ENCODE measurements at regions not wholly inside any gene's neighbourhood (a gene's known extent, or its start where the extent isn't known, plus 50 kb on each side); places are given as distances from the start of the nearest gene placed in this dataset.

DNA sequence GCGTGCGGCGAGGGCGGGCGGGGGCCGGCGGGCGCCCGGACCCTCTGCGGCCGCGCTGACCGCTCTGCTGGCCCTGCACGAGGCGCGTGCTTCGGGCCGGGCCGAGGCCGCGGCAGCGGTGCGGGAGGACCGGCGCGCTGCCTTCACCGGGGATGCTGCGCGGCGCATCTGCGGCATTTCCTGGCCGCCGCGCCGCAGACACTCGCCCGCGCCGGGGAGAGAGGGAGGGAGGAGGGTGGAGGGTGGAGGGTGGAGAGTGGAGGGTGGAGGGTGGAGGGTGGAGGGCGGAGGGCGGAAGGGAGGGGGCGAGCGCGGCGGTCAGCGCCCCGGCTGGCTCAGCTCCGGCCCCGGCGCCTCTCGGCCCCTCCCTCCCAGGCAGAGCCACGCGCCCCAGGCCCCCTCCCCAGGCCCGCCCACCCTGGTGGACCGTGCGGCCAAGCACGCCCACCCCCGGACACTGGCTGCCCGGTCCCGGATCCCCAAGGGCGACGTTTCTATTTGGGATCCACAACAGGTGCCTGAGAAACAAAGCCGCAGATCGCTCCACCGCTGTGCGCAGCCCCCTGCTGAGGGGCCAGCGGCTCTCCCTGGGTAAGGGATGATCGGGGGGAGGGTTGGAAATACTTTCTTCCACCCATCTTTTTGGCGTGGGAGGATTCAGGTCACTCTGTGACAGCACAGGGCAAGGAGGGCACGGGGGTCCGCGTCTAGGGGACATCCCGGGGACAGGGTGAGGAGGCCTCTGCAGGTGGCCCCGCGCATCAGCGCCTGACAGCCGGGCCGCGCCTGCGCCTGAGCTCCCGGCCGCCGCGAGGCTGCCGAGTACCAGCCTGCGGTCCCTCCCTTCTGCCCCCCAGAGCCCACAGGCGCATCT, 111.2 kb upstream of the BEND6 start:
- Histone ChIP-seq H3K36me3 (replicated peaks in 1 of 2; ENCODE audit: control insufficient read depth in 1 of 2, insufficient read depth in 2 of 2, low read length in 2 of 2) (no peaks in the 10 kb centered on the region), H3K9ac (ENCODE audit: insufficient read depth, low read length, poor library complexity, severe bottlenecking) (peak overlapping the region; percentile 58), H3K4me1 (ENCODE audit: control insufficient read depth in 1 of 2, insufficient read depth in 2 of 2, low read length in 2 of 2) (peaks cover 18 to 29% of the 10 kb centered on the region in 2 donors), H3K27me3 (ENCODE audit: control insufficient read depth in 2 of 2, insufficient read depth in 2 of 2, low read length in 2 of 2) (no peaks in the 10 kb centered on the region), H3K9me3 (replicated peaks in 1 of 2; ENCODE audit: control insufficient read depth in 1 of 2, insufficient read depth in 1 of 2, low read length in 2 of 2) (no peaks in the 10 kb centered on the region), H3K4me2 (replicated peaks; ENCODE audit: extremely low read depth, low read length, poor library complexity, severe bottlenecking) (peak overlapping the region; percentile 94), H3K27ac (ENCODE audit: low read depth in 1 of 2, low read length in 2 of 2) (peak overlapping the region in 1 of 2 donors; percentile 28), H3K4me3 (replicated peaks in 1 of 3; ENCODE audit: low read depth in 2 of 3, low read length in 3 of 3) (peak overlapping the region; percentile 42 to 79 (median 51)), H4K20me1 (ENCODE audit: insufficient read depth, low read length) (no peaks in the 10 kb centered on the region), H2AFZ (ENCODE audit: insufficient read depth, low read depth, low read length, poor library complexity, severe bottlenecking) (peak overlapping the region; percentile 85), H3K79me2 (ENCODE audit: insufficient read depth, low read length) (no peaks in the 10 kb centered on the region)
- H3K36me3 Mint-ChIP-seq = no peaks in the 10 kb centered on the region
- peak; percentile 43 to 62 (median 49) for DNase-seq
- no peaks in the 10 kb centered on the region for H3K9me3 Mint-ChIP-seq
- WGBS (ENCODE audit: insufficient coverage) = 0% methylated on average over 52 of the region's 87 CpGs
- peak overlapping the region in 2 of 7 donors; percentile 43 to 63 for H3K27ac Mint-ChIP-seq
- H3K4me1 Mint-ChIP-seq = peaks cover 34% of the 10 kb centered on the region
- TF ChIP-seq, protein P1, sequence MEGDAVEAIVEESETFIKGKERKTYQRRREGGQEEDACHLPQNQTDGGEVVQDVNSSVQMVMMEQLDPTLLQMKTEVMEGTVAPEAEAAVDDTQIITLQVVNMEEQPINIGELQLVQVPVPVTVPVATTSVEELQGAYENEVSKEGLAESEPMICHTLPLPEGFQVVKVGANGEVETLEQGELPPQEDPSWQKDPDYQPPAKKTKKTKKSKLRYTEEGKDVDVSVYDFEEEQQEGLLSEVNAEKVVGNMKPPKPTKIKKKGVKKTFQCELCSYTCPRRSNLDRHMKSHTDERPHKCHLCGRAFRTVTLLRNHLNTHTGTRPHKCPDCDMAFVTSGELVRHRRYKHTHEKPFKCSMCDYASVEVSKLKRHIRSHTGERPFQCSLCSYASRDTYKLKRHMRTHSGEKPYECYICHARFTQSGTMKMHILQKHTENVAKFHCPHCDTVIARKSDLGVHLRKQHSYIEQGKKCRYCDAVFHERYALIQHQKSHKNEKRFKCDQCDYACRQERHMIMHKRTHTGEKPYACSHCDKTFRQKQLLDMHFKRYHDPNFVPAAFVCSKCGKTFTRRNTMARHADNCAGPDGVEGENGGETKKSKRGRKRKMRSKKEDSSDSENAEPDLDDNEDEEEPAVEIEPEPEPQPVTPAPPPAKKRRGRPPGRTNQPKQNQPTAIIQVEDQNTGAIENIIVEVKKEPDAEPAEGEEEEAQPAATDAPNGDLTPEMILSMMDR (IDR thresholded peaks at IDR 0.05) = peak; percentile 43
- peak overlapping the region; percentile 88 to 91 for H3K4me3 Mint-ChIP-seq
- H3K27me3 Mint-ChIP-seq (ENCODE audit: low read depth in 3 of 3) = peaks cover 8 to 12% (median 10%) of the 10 kb centered on the region in 3 donors
- intact Hi-C loops (cut with micrococcal nuclease) = no loop called here

GRCh38 chr6:56842686-56843475, 112.0 kb upstream of the BEND6 start:
- H3K27ac ChIP-seq (ENCODE audit: low read depth in 1 of 2, low read length in 2 of 2) = peak overlapping the region in 1 of 2 donors; percentile 28
- H3K4me2 ChIP-seq (replicated peaks; ENCODE audit: extremely low read depth, low read length, poor library complexity, severe bottlenecking) = peak overlapping the region; percentile 94
- under 1% methylated on average over 37 of the region's 47 CpGs for WGBS (ENCODE audit: insufficient coverage)
- peak; percentile 39 to 63 (median 47) for DNase-seq
- H4K20me1 ChIP-seq (ENCODE audit: insufficient read depth, low read length) = no peaks in the 10 kb centered on the region
- peak overlapping the region; percentile 58 for H3K9ac ChIP-seq (ENCODE audit: insufficient read depth, low read length, poor library complexity, severe bottlenecking)
- peak overlapping the region; percentile 83 for H2AFZ ChIP-seq (ENCODE audit: insufficient read depth, low read depth, low read length, poor library complexity, severe bottlenecking)
- Mint-ChIP-seq H3K9me3 (no peaks in the 10 kb centered on the region), H3K27ac (peak overlapping the region in 3 of 7 donors; percentile 58 to 78 (median 74)), H3K4me3 (peak overlapping the region; percentile 91 to 92), H3K36me3 (no peaks in the 10 kb centered on the region), H3K4me1 (peaks cover 40% of the 10 kb centered on the region), H3K27me3 (ENCODE audit: low read depth in 3 of 3) (peaks cover 8 to 12% (median 10%) of the 10 kb centered on the region in 3 donors)
- no peaks in the 10 kb centered on the region for H3K79me2 ChIP-seq (ENCODE audit: insufficient read depth, low read length)
- TF ChIP-seq, protein P1 (IDR thresholded peaks at IDR 0.05) = no peak
- no peaks in the 10 kb centered on the region for H3K36me3 ChIP-seq (replicated peaks in 1 of 2; ENCODE audit: control insufficient read depth in 1 of 2, insufficient read depth in 2 of 2, low read length in 2 of 2)
- peaks cover 18 to 35% of the 10 kb centered on the region in 2 donors for H3K4me1 ChIP-seq (ENCODE audit: control insufficient read depth in 1 of 2, insufficient read depth in 2 of 2, low read length in 2 of 2)
- H3K27me3 ChIP-seq (ENCODE audit: control insufficient read depth in 2 of 2, insufficient read depth in 2 of 2, low read length in 2 of 2) = no peaks in the 10 kb centered on the region
- no peaks in the 10 kb centered on the region for H3K9me3 ChIP-seq (replicated peaks in 1 of 2; ENCODE audit: control insufficient read depth in 1 of 2, insufficient read depth in 1 of 2, low read length in 2 of 2)
- intact Hi-C loops (cut with micrococcal nuclease) = no loop called here
- H3K4me3 ChIP-seq (replicated peaks in 1 of 3; ENCODE audit: low read depth in 2 of 3, low read length in 3 of 3) = peak overlapping the region; percentile 31 to 79 (median 42)
